Type B pancreatic cell (in vitro differentiated cells): ENCODE measurements at regions not wholly inside any gene's neighbourhood (a gene's known extent, or its start where the extent isn't known, plus 50 kb on each side); places are given as distances from the start of the nearest gene placed in this dataset.
"Not testable (repeated sequence)": the region's sequence is repeated elsewhere in the genome, so short reads cannot be mapped to it uniquely, and the experiment has no call there.

Source experiments
- DNase-seq: peaks from one replicate; pipeline ENCODE4 v3.0.0; 2021; ENCODE audit warnings: mixed read lengths; ENCODE audit not compliant: unreplicated experiment; ENCODE audit errors: extremely low spot score
- H3K27ac Mint-ChIP-seq: 2 replicates; pipeline ENCODE4 v1.8.0; 2021; ENCODE audit warnings: mild to moderate bottlenecking, mixed read lengths
- H3K27me3 Mint-ChIP-seq: 2 replicates; pipeline ENCODE4 v1.8.0; 2021; ENCODE audit warnings: mixed read lengths
- H3K36me3 Mint-ChIP-seq: 2 replicates; pipeline ENCODE4 v1.8.0; 2021; ENCODE audit warnings: mixed read lengths
- H3K4me1 Mint-ChIP-seq: one replicate; pipeline ENCODE4 v1.8.0; 2021; ENCODE audit warnings: mixed read lengths; ENCODE audit not compliant: unreplicated experiment
- H3K4me3 Mint-ChIP-seq: 2 replicates; pipeline ENCODE4 v1.8.0; 2021; ENCODE audit warnings: mild to moderate bottlenecking, mixed read lengths
- H3K9me3 Mint-ChIP-seq: 2 replicates; pipeline ENCODE4 v1.8.0; 2021; ENCODE audit warnings: mixed read lengths
- CTCF ChIP-seq: fragments of 200-600 bp; sonication (generic); conservative IDR thresholded peaks from 2 replicates; pipeline ENCODE4 v1.5.0; 2021; ENCODE audit warnings: antibody characterized with exemption, mild to moderate bottlenecking

- Mint-ChIP-seq H3K27me3 (no peaks in the 10 kb centered on the region), H3K4me3 (no peak overlapping the region), H3K27ac (no peak overlapping the region), H3K9me3 (peaks cover 3% of the 10 kb centered on the region), H3K36me3 (no peaks in the 10 kb centered on the region), H3K4me1 (peaks cover 13% of the 10 kb centered on the region)
- no peak for TF ChIP-seq CTCF
- no peak for DNase-seq
Observed at GRCh38 chr13:84118839-84119409, 236.7 kb upstream of the SLITRK1 start.

GRCh38 chr13:84098273-84098672 lies 216.0 kb upstream of the SLITRK1 start:
- Mint-ChIP-seq H3K4me3 (no peak overlapping the region), H3K27ac (no peak overlapping the region), H3K9me3 (no peaks in the 10 kb centered on the region), H3K4me1 (no peaks in the 10 kb centered on the region), H3K36me3 (no peaks in the 10 kb centered on the region), H3K27me3 (no peaks in the 10 kb centered on the region)
- TF ChIP-seq CTCF, result no peak
- no peak for DNase-seq

- no peak overlapping the region for H3K4me3 Mint-ChIP-seq
- H3K27me3 Mint-ChIP-seq, result no peaks in the 10 kb centered on the region
Observed at GRCh38 chr13:84097148-84097547, 214.9 kb upstream of the SLITRK1 start.

GRCh38 chr13:84096216-84096615 lies 213.9 kb upstream of the SLITRK1 start:
- Mint-ChIP-seq H3K27me3 (no peaks in the 10 kb centered on the region), H3K27ac (no peak overlapping the region), H3K9me3 (no peaks in the 10 kb centered on the region), H3K36me3 (no peaks in the 10 kb centered on the region), H3K4me3 (no peak overlapping the region), H3K4me1 (no peaks in the 10 kb centered on the region)
- no peak for TF ChIP-seq CTCF
- DNase-seq, result no peak

More at GRCh38 chr13:84097148-84097547, 214.9 kb upstream of the SLITRK1 start:
- no peak for DNase-seq
- Mint-ChIP-seq H3K4me1 (no peaks in the 10 kb centered on the region), H3K36me3 (no peaks in the 10 kb centered on the region), H3K9me3 (no peaks in the 10 kb centered on the region), H3K27ac (no peak overlapping the region)
- no peak for TF ChIP-seq CTCF

- Mint-ChIP-seq H3K9me3 (no peaks in the 10 kb centered on the region), H3K27me3 (no peaks in the 10 kb centered on the region), H3K27ac (no peak overlapping the region), H3K36me3 (no peaks in the 10 kb centered on the region), H3K4me3 (no peak overlapping the region), H3K4me1 (no peaks in the 10 kb centered on the region)
- TF ChIP-seq CTCF, result no peak
- DNase-seq, result no peak
Observed at GRCh38 chr13:84088996-84089395, 206.7 kb upstream of the SLITRK1 start.

GRCh38 chr13:84086847-84087162 lies 204.5 kb upstream of the SLITRK1 start:
- no peak for TF ChIP-seq CTCF
- Mint-ChIP-seq H3K27ac (no peak overlapping the region), H3K4me3 (no peak overlapping the region), H3K9me3 (no peaks in the 10 kb centered on the region), H3K4me1 (no peaks in the 10 kb centered on the region), H3K36me3 (no peaks in the 10 kb centered on the region), H3K27me3 (no peaks in the 10 kb centered on the region)
- DNase-seq, result no peak

- H3K4me3 Mint-ChIP-seq, H3K4me1 Mint-ChIP-seq, H3K9me3 Mint-ChIP-seq, DNase-seq, H3K27me3 Mint-ChIP-seq, H3K27ac Mint-ChIP-seq, H3K36me3 Mint-ChIP-seq: not testable (repeated sequence)
Observed at GRCh38 chr13:84086098-84086846, 204.0 kb upstream of the SLITRK1 start.
